ENCODE measurements at regions not wholly inside any gene's neighbourhood (a gene's known extent, or its start where the extent isn't known, plus 50 kb on each side); places are given as distances from the start of the nearest gene placed in this dataset.

- no peaks in the 10 kb centered on the region for H3K9me2 ChIP-seq (ENCODE audit: insufficient read depth)
- TF ChIP-seq ELF1 (IDR thresholded peaks at IDR 0.05; ENCODE audit: borderline replicate concordance, low read depth) (no peak), REST (IDR thresholded peaks at IDR 0.05; ENCODE audit: low read depth) (no peak), RAD21 (IDR thresholded peaks at IDR 0.05; ENCODE audit: low read depth) (no peak), POLR2AphosphoS5 (IDR thresholded peaks at IDR 0.05; ENCODE audit: low read depth, low read length) (no peak), CTCF (IDR thresholded peaks at IDR 0.05 in 2 of 3, conservative IDR thresholded peaks at IDR 0.05 in 1 of 3; ENCODE audit: borderline replicate concordance in 1 of 3, insufficient read depth in 1 of 3, low read depth in 2 of 3, low read length in 2 of 3) (no peak), CBX3 (IDR thresholded peaks at IDR 0.05; ENCODE audit: low read depth) (no peak), EZH2phosphoT487 (IDR thresholded peaks at IDR 0.05; ENCODE audit: borderline replicate concordance) (no peak), SRF (IDR thresholded peaks at IDR 0.05; ENCODE audit: low read depth) (no peak), ZFX (IDR thresholded peaks at IDR 0.05) (no peak), CEBPB (IDR thresholded peaks at IDR 0.05; ENCODE audit: low read depth) (no peak), EZH2 (IDR thresholded peaks at IDR 0.05) (no peak), SP1 (IDR thresholded peaks at IDR 0.05; ENCODE audit: low read depth) (no peak), ZBTB33 (IDR thresholded peaks at IDR 0.05; ENCODE audit: extremely low read depth, insufficient replicate concordance, low read length) (no peak), SIN3A (IDR thresholded peaks at IDR 0.05; ENCODE audit: low read depth) (no peak), FOSL1 (IDR thresholded peaks at IDR 0.05; ENCODE audit: low read depth) (no peak), ZNF274 (IDR thresholded peaks at IDR 0.05; ENCODE audit: low read depth, low read length) (no peak)
- no peak overlapping the region for H3K4me3 ChIP-seq (replicated peaks in 1 of 2; ENCODE audit: low read depth in 1 of 2, low read length in 2 of 2)
- RAD21 ChIA-PET (ENCODE audit: low non-redundant PET in 1 of 2, low total read pairs in 2 of 2, uncharacterized antibody in 2 of 2, unreplicated experiment in 2 of 2) = no interaction called here
- H3K4me1 ChIP-seq (ENCODE audit: control insufficient read depth in 1 of 2, insufficient read depth in 2 of 2, low read length in 2 of 2) = no peaks in the 10 kb centered on the region
- H4K20me1 ChIP-seq (ENCODE audit: insufficient read depth) = no peaks in the 10 kb centered on the region
- H3K36me3 ChIP-seq (ENCODE audit: control insufficient read depth in 1 of 2, insufficient read depth in 2 of 2, low read length in 2 of 2) = no peaks in the 10 kb centered on the region
- H3K79me2 ChIP-seq (ENCODE audit: insufficient read depth, low read length) = no peaks in the 10 kb centered on the region
- H3K4me2 ChIP-seq (ENCODE audit: low read length) = no peak overlapping the region
- BruUV-seq (replicated peaks) = no TSS peak
- DNase-seq (ENCODE audit: low read depth, low spot score) = no peak
- no peak overlapping the region for H3K27ac ChIP-seq (ENCODE audit: low read depth, low read length)
- no peak overlapping the region for H2AFZ ChIP-seq (ENCODE audit: low read depth, low read length, poor library complexity, severe bottlenecking)
- intact Hi-C loops (cut with micrococcal nuclease) = no loop called here
- no peak for ATAC-seq
- CTCF ChIA-PET = no interaction called here
- POLR2A ChIA-PET = no interaction called here
- no peaks in the 10 kb centered on the region for H3K9me3 ChIP-seq (ENCODE audit: control insufficient read depth in 1 of 2, insufficient read depth in 1 of 2, low read depth in 1 of 2, low read length in 2 of 2)
- no peak overlapping the region for H3K9ac ChIP-seq (ENCODE audit: low read length)
- peaks cover 31% of the 10 kb centered on the region for H3K27me3 ChIP-seq (ENCODE audit: insufficient read depth, low read length)
These were observed 504.9 kb downstream of the MATN1 start for GRCh38 chr1:30218438-30218837.

All from HCT116 (cell line).